ENCODE measurements at regions not wholly inside any gene's neighbourhood (a gene's known extent, or its start where the extent isn't known, plus 50 kb on each side); places are given as distances from the start of the nearest gene placed in this dataset.

- Histone ChIP-seq H3K36me3 (ENCODE audit: control insufficient read depth in 4 of 4, insufficient read depth in 4 of 4, low read length in 4 of 4) (no peaks in the 10 kb centered on the region), H3K9ac (ENCODE audit: insufficient read depth in 1 of 2, low read length in 2 of 2) (no peak overlapping the region), H3K27ac (ENCODE audit: low read depth in 1 of 2, low read length in 1 of 2) (no peak overlapping the region), H3K4me3 (no peak overlapping the region), H3K4me1 (ENCODE audit: control insufficient read depth in 5 of 5, insufficient read depth in 5 of 5, low read length in 5 of 5) (no peaks in the 10 kb centered on the region), H3K27me3 (ENCODE audit: control insufficient read depth in 3 of 3, insufficient read depth in 3 of 3, low read length in 2 of 3) (no peaks in the 10 kb centered on the region), H3K9me3 (ENCODE audit: control insufficient read depth in 4 of 4, insufficient read depth in 3 of 4, low read length in 3 of 4) (peaks cover 0 to 2% (median 0%) of the 10 kb centered on the region in 4 donors)
- ATAC-seq (ENCODE audit: insufficient read depth, low FRiP score) (no peak), DNase-seq (no peak)
- 87 to 89% methylated on average over 5 of the region's 5 CpGs for WGBS, 2 donors
- no peak for TF ChIP-seq CTCF (IDR thresholded peaks at IDR 0.05; ENCODE audit: control extremely low read depth, extremely low read depth)
Observed at GRCh38 chr21:20265707-20266440, 732.3 kb upstream of the NCAM2 start.

GRCh38 chr21:20266441-20266710 lies 731.8 kb upstream of the NCAM2 start:
- H3K4me3 ChIP-seq, result no peak overlapping the region
- no peaks in the 10 kb centered on the region for H3K36me3 ChIP-seq (ENCODE audit: control insufficient read depth in 4 of 4, insufficient read depth in 4 of 4, low read length in 4 of 4)
- H3K4me1 ChIP-seq (ENCODE audit: control insufficient read depth in 5 of 5, insufficient read depth in 5 of 5, low read length in 5 of 5), result no peaks in the 10 kb centered on the region
- DNase-seq (no peak), ATAC-seq (ENCODE audit: insufficient read depth, low FRiP score) (no peak)
- H3K9me3 ChIP-seq (ENCODE audit: control insufficient read depth in 4 of 4, insufficient read depth in 3 of 4, low read length in 3 of 4), result peaks cover 0 to 2% (median 0%) of the 10 kb centered on the region in 4 donors
- TF ChIP-seq CTCF (IDR thresholded peaks at IDR 0.05; ENCODE audit: control extremely low read depth, extremely low read depth), result no peak
- no peak overlapping the region for H3K27ac ChIP-seq (ENCODE audit: low read depth in 1 of 2, low read length in 1 of 2)
- 92 to 99% methylated on average over 2 of the region's 2 CpGs for WGBS, 2 donors
- H3K27me3 ChIP-seq (ENCODE audit: control insufficient read depth in 3 of 3, insufficient read depth in 3 of 3, low read length in 2 of 3), result no peaks in the 10 kb centered on the region
- H3K9ac ChIP-seq (ENCODE audit: insufficient read depth in 1 of 2, low read length in 2 of 2), result no peak overlapping the region

- H3K9me3 ChIP-seq (ENCODE audit: control insufficient read depth in 4 of 4, insufficient read depth in 3 of 4, low read length in 3 of 4), result no peaks in the 10 kb centered on the region
- no peaks in the 10 kb centered on the region for H3K36me3 ChIP-seq (ENCODE audit: control insufficient read depth in 4 of 4, insufficient read depth in 4 of 4, low read length in 4 of 4)
- H3K9ac ChIP-seq (ENCODE audit: insufficient read depth in 1 of 2, low read length in 2 of 2), result no peak overlapping the region
- no peak overlapping the region for H3K27ac ChIP-seq (ENCODE audit: low read depth in 1 of 2, low read length in 1 of 2)
- 72 to 82% methylated on average over 11 of the region's 11 CpGs for WGBS, 2 donors
- no peaks in the 10 kb centered on the region for H3K27me3 ChIP-seq (ENCODE audit: control insufficient read depth in 3 of 3, insufficient read depth in 3 of 3, low read length in 2 of 3)
- TF ChIP-seq CTCF (IDR thresholded peaks at IDR 0.05; ENCODE audit: control extremely low read depth, extremely low read depth), result no peak
- no peak overlapping the region for H3K4me3 ChIP-seq
- ATAC-seq (ENCODE audit: insufficient read depth, low FRiP score), result no peak
- no peaks in the 10 kb centered on the region for H3K4me1 ChIP-seq (ENCODE audit: control insufficient read depth in 5 of 5, insufficient read depth in 5 of 5, low read length in 5 of 5)
- DNase-seq, result no peak
Observed at GRCh38 chr21:20270365-20271055, 727.7 kb upstream of the NCAM2 start.

All from lung (tissue), 11 donors.